Stomach (tissue), 8 donors: ENCODE measurements at regions not wholly inside any gene's neighbourhood (a gene's known extent, or its start where the extent isn't known, plus 50 kb on each side); places are given as distances from the start of the nearest gene placed in this dataset.

Experiments used
- DNase-seq, 2 donors: peaks; one replicate each; pipeline versions ENCODE4 v3.0.0 to v3.0.0-alpha.2; 2013 to 2019
- H3K27ac ChIP-seq, 5 donors: fragments of 200-600 bp in 4 of 5; sonication (generic) in 4 of 5; one replicate each; pipeline ENCODE4 v1.5.1; 2013 to 2019; ENCODE audit warnings: mild to moderate bottlenecking in 1 of 5, moderate library complexity in 1 of 5
- H3K27me3 ChIP-seq, 3 donors: fragments of 200-600 bp; sonication (generic); one replicate each; pipeline ENCODE4 v1.5.1; 2017 to 2019; ENCODE audit warnings: mixed run types in 1 of 3
- H3K36me3 ChIP-seq, 4 donors: fragments of 200-600 bp; sonication (generic); 1 replicate in 3 of 4; 2 replicates in 1 of 4; pipeline ENCODE4 v1.5.1; 2016 to 2019
- H3K4me1 ChIP-seq, 4 donors: fragments of 200-600 bp; sonication (generic); one replicate each; pipeline ENCODE4 v1.5.1; 2016 to 2019
- H3K4me3 ChIP-seq, 4 donors: fragments of 200-600 bp; sonication (generic) in 3 of 4; one replicate each; pipeline ENCODE4 v1.5.1; 2016 to 2019; ENCODE audit warnings: mild to moderate bottlenecking in 1 of 4
- H3K9me3 ChIP-seq, 4 donors: fragments of 200-600 bp; sonication (generic); one replicate each; pipeline ENCODE4 v1.5.1; 2016 to 2019
- CTCF ChIP-seq, 7 experiments: fragments of 450-650 bp in 4 of 7; fragments of 200-600 bp in 3 of 7; sonication (generic) in 3 of 7; IDR thresholded peaks; one replicate each; pipeline ENCODE4 v1.5.1; 2016 to 2019; ENCODE audit warnings: antibody characterized with exemption in 7 of 7, control low read depth in 2 of 7, mild to moderate bottlenecking in 1 of 7
- EP300 ChIP-seq: sonication (generic); formaldehyde crosslinking; IDR thresholded peaks from one replicate; pipeline ENCODE4 v1.6.1; 2017; ENCODE audit warnings: antibody characterized with exemption
- POLR2A ChIP-seq, 4 donors: fragments of 450-650 bp; IDR thresholded peaks; one replicate each; pipeline ENCODE4 v1.6.1; 2016; ENCODE audit warnings: antibody characterized with exemption in 4 of 4, control low read depth in 2 of 4, mild to moderate bottlenecking in 1 of 4, moderate library complexity in 1 of 4
- POLR2AphosphoS5 ChIP-seq, 3 donors: sonication (generic); formaldehyde crosslinking; IDR thresholded peaks; one replicate each; pipeline ENCODE4 v1.6.1; 2016; ENCODE audit warnings: antibody characterized with exemption in 3 of 3
- WGBS, 5 donors: extraction: QIAGEN DNeasy Blood & Tissue Kit in 3 of 5; methylation state at CpG; one replicate each; pipeline versions ENCODE4 v1.1.5 to v1.1.7; 2013 to 2018; 5-methylcytosine and 5-hydroxymethylcytosine counted together
- intact Hi-C: fragments of 100-400 bp; cut with DNase I; formaldehyde crosslinking; loops from one replicate; pipeline ENCODE4 v1.15.1; 2023; ENCODE audit warnings: low total_unique reads
- donor health status: healthy with polysubstance abuse.
- donor health status: Bipolar disorder and iron deficiency.
- donor health status: healthy.

- WGBS, 5 donors, result 78 to 95% (median 92%) methylated on average over 3 of the region's 3 CpGs
- intact Hi-C loops, result no loop called here
These were observed 60.5 kb upstream of the EXOC2 start for GRCh38 chr6:753486-753885.

GRCh38 chr6:752438-752837, 59.5 kb upstream of the EXOC2 start:
- Histone ChIP-seq H3K27me3 (no peaks in the 10 kb centered on the region), H3K36me3 (no peaks in the 10 kb centered on the region), H3K9me3 (no peaks in the 10 kb centered on the region), H3K4me1 (no peaks in the 10 kb centered on the region), H3K27ac (no peak overlapping the region), H3K4me3 (no peak overlapping the region)
- WGBS, 5 donors, result 62 to 98% (median 96%) methylated on average over 2 of the region's 2 CpGs
- DNase-seq, result no peak
- TF ChIP-seq EP300 (no peak), CTCF (IDR thresholded peaks at IDR 0.05) (no peak), POLR2AphosphoS5 (IDR thresholded peaks at IDR 0.05) (no peak), POLR2A (IDR thresholded peaks at IDR 0.05) (no peak)
- intact Hi-C loops, result no loop called here

More at GRCh38 chr6:753486-753885, 60.5 kb upstream of the EXOC2 start:
- no peaks in the 10 kb centered on the region for H3K27me3 ChIP-seq
- no peaks in the 10 kb centered on the region for H3K36me3 ChIP-seq
- no peak for TF ChIP-seq EP300
- no peak for TF ChIP-seq POLR2A (IDR thresholded peaks at IDR 0.05)
- no peak for TF ChIP-seq POLR2AphosphoS5 (IDR thresholded peaks at IDR 0.05)
- no peak for TF ChIP-seq CTCF (IDR thresholded peaks at IDR 0.05)
- no peak for DNase-seq
- H3K4me1 ChIP-seq, result no peaks in the 10 kb centered on the region
- H3K27ac ChIP-seq, result no peak overlapping the region
- H3K4me3 ChIP-seq, result no peak overlapping the region
- no peaks in the 10 kb centered on the region for H3K9me3 ChIP-seq

DNA sequence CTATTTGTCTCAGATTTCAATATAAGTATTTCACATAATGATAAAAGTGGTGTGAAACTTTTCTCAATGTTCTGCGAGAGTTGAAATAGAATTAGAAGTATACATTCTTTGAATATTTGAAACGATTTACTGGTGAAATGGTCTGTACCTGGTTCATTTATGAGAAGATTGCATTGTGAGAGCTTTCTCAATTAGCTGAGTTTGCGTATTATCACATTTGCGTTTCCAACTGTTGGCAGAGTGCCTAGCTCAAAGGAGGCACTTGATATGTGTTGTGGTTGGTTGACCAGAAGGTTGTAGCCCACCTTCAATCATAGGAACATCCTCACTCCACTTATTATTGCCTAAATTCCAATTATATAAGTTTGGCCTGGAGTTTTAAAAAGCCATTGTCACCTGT, 58.8 kb upstream of the EXOC2 start:
- intact Hi-C loops, result no loop called here
- Histone ChIP-seq H3K4me1 (no peaks in the 10 kb centered on the region), H3K27me3 (no peaks in the 10 kb centered on the region), H3K36me3 (no peaks in the 10 kb centered on the region), H3K4me3 (no peak overlapping the region), H3K27ac (no peak overlapping the region), H3K9me3 (no peaks in the 10 kb centered on the region)
- peak in 1 of 2 donors; percentile 20 for DNase-seq
- WGBS, 5 donors, result 63 to 74% (median 65%) methylated on average over 4 of the region's 4 CpGs
- TF ChIP-seq EP300 (no peak), POLR2A (IDR thresholded peaks at IDR 0.05) (no peak), POLR2AphosphoS5 (IDR thresholded peaks at IDR 0.05) (no peak), CTCF (IDR thresholded peaks at IDR 0.05) (no peak)

DNA sequence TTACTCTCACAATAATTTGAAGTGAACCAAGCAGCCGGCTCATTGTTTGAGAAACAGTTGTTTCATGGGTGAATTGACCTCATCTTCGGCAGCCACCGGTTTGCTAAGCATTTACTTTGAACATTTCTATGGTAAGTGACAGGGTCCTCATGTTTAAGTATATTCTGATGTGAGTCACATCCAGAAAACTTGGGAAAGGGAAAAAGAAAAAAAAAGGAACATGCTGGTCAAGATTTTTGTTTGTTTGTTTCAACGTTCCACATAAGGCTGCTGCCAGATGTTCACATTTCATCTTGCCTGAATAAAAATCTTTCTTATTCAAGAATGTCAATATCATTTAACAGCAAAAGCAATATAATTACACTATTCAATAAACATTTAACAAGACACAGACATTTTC, 55.0 kb upstream of the EXOC2 start:
- Histone ChIP-seq H3K36me3 (no peaks in the 10 kb centered on the region), H3K27ac (peak overlapping the region in 1 of 5 donors; percentile 38), H3K27me3 (no peaks in the 10 kb centered on the region), H3K9me3 (no peaks in the 10 kb centered on the region), H3K4me1 (no peaks in the 10 kb centered on the region), H3K4me3 (no peak overlapping the region)
- intact Hi-C loops, result no loop called here
- WGBS, 5 donors, result 76 to 84% (median 78%) methylated on average over 4 of the region's 4 CpGs
- TF ChIP-seq EP300 (no peak), CTCF (IDR thresholded peaks at IDR 0.05) (no peak), POLR2A (IDR thresholded peaks at IDR 0.05) (no peak), POLR2AphosphoS5 (IDR thresholded peaks at IDR 0.05) (no peak)
- no peak for DNase-seq
